Vagina (tissue), 2 donors: ENCODE measurements at regions not wholly inside any gene's neighbourhood (a gene's known extent, or its start where the extent isn't known, plus 50 kb on each side); places are given as distances from the start of the nearest gene placed in this dataset.

ENCODE experiments used
- POLR2A ChIP-seq, 2 donors: fragments of 450-650 bp; IDR thresholded peaks; one replicate each; pipeline ENCODE4 v1.6.1; 2017; ENCODE audit warnings: antibody characterized with exemption in 2 of 2, mild to moderate bottlenecking in 2 of 2, moderate library complexity in 2 of 2
- POLR2AphosphoS5 ChIP-seq, 2 donors: sonication (generic); formaldehyde crosslinking; IDR thresholded peaks; one replicate each; pipeline ENCODE4 v1.9.0; 2017; ENCODE audit warnings: antibody characterized with exemption in 2 of 2, mild to moderate bottlenecking in 2 of 2, low read depth in 1 of 2; ENCODE audit not compliant: insufficient read depth in 1 of 2
- TF ChIP-seq, protein P1 (sequence below), 3 experiments: fragments of 450-650 bp in 2 of 3; fragments of 200-600 bp in 1 of 3; sonication (generic) in 1 of 3; IDR thresholded peaks; one replicate each; pipeline ENCODE4 v1.5.1; 2017 to 2019; ENCODE audit warnings: antibody characterized with exemption in 3 of 3, mild to moderate bottlenecking in 2 of 3, moderate library complexity in 2 of 3

DNA sequence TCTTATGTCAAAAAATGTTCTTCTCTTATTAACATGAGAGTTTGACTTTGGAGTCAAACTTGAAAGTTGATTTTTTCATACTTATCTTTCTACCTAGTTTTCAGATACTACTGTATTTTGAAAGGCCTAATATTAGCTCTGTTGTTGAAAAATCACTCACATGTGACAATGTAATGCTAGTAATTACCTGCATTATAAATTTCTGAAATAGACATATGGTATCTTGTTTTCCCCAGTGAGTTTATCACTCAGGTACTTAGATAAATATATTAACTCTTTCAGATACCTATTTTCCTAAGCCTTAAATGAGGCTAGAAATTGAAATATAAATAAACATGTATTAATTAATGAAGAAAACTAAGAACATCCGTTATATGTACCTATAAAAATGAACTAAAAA, 2089.3 kb downstream of the MAT2B start:
- TF ChIP-seq, protein P1, sequence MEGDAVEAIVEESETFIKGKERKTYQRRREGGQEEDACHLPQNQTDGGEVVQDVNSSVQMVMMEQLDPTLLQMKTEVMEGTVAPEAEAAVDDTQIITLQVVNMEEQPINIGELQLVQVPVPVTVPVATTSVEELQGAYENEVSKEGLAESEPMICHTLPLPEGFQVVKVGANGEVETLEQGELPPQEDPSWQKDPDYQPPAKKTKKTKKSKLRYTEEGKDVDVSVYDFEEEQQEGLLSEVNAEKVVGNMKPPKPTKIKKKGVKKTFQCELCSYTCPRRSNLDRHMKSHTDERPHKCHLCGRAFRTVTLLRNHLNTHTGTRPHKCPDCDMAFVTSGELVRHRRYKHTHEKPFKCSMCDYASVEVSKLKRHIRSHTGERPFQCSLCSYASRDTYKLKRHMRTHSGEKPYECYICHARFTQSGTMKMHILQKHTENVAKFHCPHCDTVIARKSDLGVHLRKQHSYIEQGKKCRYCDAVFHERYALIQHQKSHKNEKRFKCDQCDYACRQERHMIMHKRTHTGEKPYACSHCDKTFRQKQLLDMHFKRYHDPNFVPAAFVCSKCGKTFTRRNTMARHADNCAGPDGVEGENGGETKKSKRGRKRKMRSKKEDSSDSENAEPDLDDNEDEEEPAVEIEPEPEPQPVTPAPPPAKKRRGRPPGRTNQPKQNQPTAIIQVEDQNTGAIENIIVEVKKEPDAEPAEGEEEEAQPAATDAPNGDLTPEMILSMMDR (IDR thresholded peaks at IDR 0.05), result no peak
- no peak for TF ChIP-seq POLR2A (IDR thresholded peaks at IDR 0.05)
- no peak for TF ChIP-seq POLR2AphosphoS5 (IDR thresholded peaks at IDR 0.05; ENCODE audit: insufficient read depth in 1 of 2, low read depth in 1 of 2)
